ENCODE measurements at regions not wholly inside any gene's neighbourhood (a gene's known extent, or its start where the extent isn't known, plus 50 kb on each side); places are given as distances from the start of the nearest gene placed in this dataset.

DNA sequence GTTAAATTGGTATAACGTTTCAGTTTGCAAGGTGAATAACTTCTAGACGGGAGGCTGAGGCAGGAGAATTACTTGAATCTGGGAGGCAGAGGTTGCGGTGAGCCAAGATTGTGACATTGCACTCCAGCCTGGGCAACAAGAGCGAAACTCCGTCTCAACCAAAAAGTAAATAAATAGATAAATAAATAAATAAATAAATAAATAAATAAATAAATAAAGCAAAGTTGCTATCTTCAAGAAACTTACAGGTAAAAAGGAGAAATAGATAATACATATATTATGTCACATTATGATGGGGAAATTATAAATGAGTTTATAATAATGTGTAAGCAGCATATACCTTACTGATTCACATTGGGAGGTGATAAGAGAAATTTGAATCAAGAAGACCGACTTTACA lies 1966.0 kb downstream of the PCDH7 start:
- no peak for TF ChIP-seq CTCF (IDR thresholded peaks at IDR 0.05)
- TF ChIP-seq POLR2A (IDR thresholded peaks at IDR 0.05) = no peak

All from adrenal gland (tissue), 5 donors.